Astrocyte of the spinal cord (primary cell): ENCODE measurements at regions not wholly inside any gene's neighbourhood (a gene's known extent, or its start where the extent isn't known, plus 50 kb on each side); places are given as distances from the start of the nearest gene placed in this dataset.
"Not testable (repeated sequence)": the region's sequence is repeated elsewhere in the genome, so short reads cannot be mapped to it uniquely, and the experiment has no call there.

Experiments used
- DNase-seq: peaks from one replicate; pipeline ENCODE4 v3.0.0; 2011; ENCODE audit warnings: low read depth, low spot score
- H3K4me3 ChIP-seq: 2 replicates; pipeline ENCODE4 v1.5.1; 2011; ENCODE audit warnings: low read depth, mild to moderate bottlenecking, low read length, moderate library complexity
- CTCF ChIP-seq: IDR thresholded peaks from 2 replicates; pipeline ENCODE4 v1.5.1; 2012; ENCODE audit warnings: low read depth, mild to moderate bottlenecking, low read length, inconsistent platforms
- in situ Hi-C: cut with HindIII; loops from 2 replicates; pipeline ENCODE4 v1.10.0; 2017; ENCODE audit warnings: low sequenced_read_pairs

DNA sequence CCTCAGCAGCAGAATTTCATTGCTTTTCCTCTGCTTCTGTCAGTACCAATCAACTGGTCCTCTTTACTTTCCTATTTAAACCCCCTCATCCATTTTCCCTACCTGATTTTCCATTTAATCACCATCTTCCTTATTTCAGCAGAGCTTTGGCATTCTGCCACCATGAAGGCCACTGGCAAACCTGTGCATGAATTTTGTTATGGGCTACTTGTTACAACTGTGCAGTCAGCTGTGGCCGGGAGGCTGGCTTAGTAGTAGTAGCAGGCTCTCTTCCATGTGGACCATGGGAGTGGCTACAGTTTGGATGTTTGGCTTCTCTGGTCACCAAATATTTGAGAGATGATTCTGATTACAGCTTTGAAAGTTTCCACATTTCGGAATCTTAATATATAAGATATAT is 976.6 kb upstream of the SEMA6A start:
- no peak overlapping the region for H3K4me3 ChIP-seq
- TF ChIP-seq CTCF = no peak
- in situ Hi-C loops = no loop called here
- DNase-seq = no peak

DNA sequence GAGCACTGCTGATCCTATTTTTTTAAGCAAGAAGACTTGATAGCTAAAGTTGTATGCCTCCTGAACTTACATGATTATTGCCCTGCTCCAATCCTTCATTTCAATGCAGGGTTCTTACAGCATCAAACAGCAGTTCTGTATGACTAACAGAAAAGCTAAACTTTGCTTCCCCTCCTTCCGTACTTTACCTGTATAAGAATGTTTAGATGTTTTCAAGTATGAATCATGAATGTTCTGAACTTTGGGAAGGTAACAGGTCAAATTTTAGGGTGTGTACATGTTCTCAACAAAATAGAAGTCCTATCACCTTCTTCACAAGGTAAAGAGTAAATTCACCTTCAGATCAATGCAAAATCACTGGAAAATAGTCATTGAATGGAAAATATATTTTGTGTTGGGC is 972.6 kb upstream of the SEMA6A start:
- no peak overlapping the region for H3K4me3 ChIP-seq
- in situ Hi-C loops = no loop called here
- TF ChIP-seq CTCF = no peak
- DNase-seq = no peak

DNA sequence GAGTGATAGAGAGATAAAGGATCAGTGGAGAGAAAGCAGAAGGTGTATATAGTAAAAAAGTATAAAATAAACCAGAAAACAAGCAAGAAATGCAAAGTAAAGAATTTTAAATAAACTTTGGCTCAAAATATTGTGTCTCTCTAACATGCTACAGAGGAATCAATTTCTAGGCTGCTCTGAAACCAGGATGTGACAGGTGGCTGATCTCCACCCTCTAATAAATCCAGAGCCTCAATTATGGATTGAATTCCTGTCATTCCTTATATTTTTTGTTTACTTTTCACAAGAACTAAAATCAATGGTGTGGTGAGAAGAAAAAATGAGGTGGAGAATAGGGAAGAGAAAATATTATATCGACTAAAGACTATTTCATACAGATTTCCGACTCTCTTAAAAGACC is 965.1 kb upstream of the SEMA6A start:
- H3K4me3 ChIP-seq = no peak overlapping the region
- no peak for DNase-seq
- no peak for TF ChIP-seq CTCF
- in situ Hi-C loops = no loop called here

DNA sequence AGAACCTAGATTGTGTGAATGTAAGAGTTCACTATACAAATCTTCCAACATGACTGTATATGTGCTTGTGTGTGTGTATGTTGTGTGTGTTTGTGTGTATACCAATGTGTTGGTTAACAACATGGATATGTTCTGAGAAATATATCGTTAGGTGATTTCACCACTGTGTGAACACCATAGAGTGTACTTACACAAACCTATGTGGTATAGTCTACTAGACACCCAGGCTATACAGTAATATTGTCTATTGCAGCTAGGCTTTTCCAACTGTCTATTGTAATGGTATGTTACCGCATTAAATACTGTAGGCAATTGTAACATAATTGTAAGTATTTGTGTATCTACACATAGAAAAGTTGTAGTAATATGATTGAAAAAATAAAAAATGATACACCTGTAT is 959.2 kb upstream of the SEMA6A start:
- H3K4me3 ChIP-seq = no peak overlapping the region
- TF ChIP-seq CTCF = no peak
- no peak for DNase-seq
- in situ Hi-C loops = no loop called here

GRCh38 chr5:117533051-117533670 is 958.5 kb upstream of the SEMA6A start:
- DNase-seq, in situ Hi-C loops: not testable (repeated sequence)

GRCh38 chr5:117519957-117520500 is 945.4 kb upstream of the SEMA6A start:
- in situ Hi-C loops = no loop called here
- no peak for TF ChIP-seq CTCF
- no peak overlapping the region for H3K4me3 ChIP-seq
- no peak for DNase-seq

More at GRCh38 chr5:117533051-117533670, 958.5 kb upstream of the SEMA6A start:
- H3K4me3 ChIP-seq = not testable (repeated sequence)

- in situ Hi-C loops = no loop called here
- TF ChIP-seq CTCF = no peak
- no peak for DNase-seq
- H3K4me3 ChIP-seq = no peak overlapping the region
These were observed 929.7 kb upstream of the SEMA6A start for GRCh38 chr5:117504305-117504704.
